Stimulated activated CD4-positive, alpha-beta T cell treated with anti-CD3 and anti-CD28 coated beads, Interleukin-12 subunit alpha, Interleukin-12 subunit beta, amount 100 ng/mL, for 4 hours (primary cell): ENCODE measurements at regions not wholly inside any gene's neighbourhood (a gene's known extent, or its start where the extent isn't known, plus 50 kb on each side); places are given as distances from the start of the nearest gene placed in this dataset.
"Not testable (repeated sequence)": the region's sequence is repeated elsewhere in the genome, so short reads cannot be mapped to it uniquely, and the experiment has no call there.

Experiments
- DNase-seq: peaks from one replicate; pipeline ENCODE4 v3.0.0-alpha.2; 2020

GRCh38 chr12:94916663-94917062 is 86.8 kb downstream of the NDUFA12 start:
- no peak for DNase-seq

DNA sequence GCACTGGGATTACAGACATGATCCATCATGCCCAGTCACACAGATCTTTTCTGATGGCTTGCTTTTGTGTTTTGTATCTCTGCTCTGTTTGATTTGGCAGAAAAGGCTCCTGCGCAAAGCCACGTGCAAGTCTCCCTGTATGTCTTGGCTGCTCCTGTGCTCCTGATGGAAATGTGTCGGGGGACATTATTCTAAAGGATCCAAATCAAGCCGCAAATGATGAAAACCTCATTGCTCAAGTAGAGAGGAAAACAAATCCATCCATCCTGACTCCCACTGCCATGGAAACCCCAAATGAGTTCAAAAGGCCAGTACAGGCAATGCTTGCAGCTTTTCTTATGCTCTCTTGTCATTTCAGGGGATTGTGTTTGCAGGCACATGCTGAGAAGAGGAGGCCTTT is 93.8 kb downstream of the NDUFA12 start:
- no peak for DNase-seq

DNA sequence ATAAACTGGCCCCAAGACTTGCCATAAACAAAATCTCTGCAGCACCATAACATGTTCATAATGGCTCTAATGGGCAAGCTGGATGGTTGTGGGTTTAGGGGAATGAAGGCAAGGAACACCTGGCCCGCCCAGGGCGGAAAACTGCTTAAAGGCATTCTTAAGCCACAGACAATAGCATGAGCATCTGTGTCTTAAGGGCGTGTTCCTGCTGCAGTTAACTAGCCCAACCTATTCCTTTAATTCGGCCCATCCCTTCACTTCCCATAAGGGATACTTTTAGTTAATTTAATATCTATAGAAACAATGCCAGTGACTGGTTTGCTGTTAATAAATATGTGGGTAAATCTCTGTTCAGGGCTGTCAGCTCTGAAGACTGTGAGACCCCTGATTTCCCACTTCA is 97.7 kb downstream of the NDUFA12 start:
- not testable (repeated sequence) for DNase-seq

DNA sequence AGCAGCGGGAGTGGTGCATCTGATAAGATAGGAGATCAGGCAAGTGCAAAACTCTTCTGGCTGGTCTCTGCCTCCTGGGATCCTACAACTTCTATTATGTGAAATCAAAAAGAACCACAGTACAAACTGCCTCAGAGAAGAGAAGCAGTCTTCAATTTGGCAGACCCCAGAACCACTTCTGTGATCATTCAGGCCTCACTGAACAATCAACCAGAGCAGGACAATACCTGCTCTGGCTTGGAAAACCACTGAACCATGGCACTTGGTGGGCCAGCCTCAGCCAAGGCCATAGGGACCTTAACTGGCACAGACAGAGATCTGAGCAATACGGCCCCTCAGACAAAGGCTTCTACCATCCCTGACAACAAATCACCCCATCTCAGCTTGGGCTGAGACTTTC is 103.0 kb downstream of the NDUFA12 start:
- no peak for DNase-seq

- no peak for DNase-seq
Observed at GRCh38 chr12:94898388-94898787, 105.1 kb downstream of the NDUFA12 start.

GRCh38 chr12:94892544-94893267 is 110.8 kb downstream of the NDUFA12 start:
- no peak for DNase-seq

DNA sequence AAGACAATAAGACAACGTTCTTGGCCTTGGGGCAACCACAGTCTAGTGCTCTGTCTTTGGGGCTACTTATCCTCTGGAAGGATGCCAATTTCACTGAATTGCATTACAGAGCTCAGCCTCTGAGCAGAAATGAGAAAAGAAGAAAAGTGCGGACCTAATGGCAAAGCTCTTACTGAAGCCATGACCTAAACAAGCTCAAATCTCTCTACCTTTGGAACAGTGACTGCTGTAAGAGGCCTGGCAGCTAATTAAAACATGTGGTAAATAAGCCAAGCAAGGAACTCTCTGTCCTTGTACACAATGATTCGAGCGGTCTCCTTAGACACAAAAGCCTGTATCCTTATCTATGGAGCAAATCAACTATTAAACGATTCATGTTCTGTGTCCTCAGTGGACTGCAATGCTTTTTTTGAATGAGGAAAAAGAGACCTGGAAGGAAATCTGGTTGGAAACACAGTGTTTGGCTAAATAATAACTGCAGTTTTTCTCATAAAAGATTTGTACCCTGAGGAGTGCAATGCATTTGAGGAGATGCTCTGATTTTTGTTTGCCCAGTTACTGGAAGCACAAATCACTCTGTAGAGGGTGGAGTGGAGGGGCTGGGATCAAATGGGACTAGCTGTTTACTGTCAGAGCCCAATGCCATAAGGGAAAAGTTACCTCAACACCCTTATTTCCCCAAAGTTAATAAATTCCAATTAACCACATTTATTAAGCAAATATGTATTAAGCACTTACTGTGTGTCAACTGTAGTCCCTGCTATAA is 113.9 kb downstream of the NDUFA12 start:
- DNase-seq = no peak

DNA sequence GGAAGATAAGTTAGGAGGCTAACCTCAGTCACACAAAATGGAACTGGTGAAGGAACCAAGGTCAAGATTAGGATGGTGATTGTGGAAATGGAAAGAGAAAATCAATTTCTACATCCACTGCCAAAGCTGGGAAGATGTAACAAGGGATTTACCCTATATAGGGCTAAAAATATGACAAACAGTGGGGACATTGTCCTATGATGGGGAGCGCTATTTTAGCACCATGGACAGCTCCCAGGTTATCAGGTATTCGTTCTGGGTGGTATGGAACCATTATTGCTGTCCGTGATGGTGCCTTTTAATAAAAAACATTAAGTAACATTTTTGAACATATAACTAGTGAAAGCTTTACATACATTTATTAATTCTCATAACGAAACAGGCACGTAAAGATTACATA is 124.0 kb downstream of the NDUFA12 start:
- no peak for DNase-seq

DNA sequence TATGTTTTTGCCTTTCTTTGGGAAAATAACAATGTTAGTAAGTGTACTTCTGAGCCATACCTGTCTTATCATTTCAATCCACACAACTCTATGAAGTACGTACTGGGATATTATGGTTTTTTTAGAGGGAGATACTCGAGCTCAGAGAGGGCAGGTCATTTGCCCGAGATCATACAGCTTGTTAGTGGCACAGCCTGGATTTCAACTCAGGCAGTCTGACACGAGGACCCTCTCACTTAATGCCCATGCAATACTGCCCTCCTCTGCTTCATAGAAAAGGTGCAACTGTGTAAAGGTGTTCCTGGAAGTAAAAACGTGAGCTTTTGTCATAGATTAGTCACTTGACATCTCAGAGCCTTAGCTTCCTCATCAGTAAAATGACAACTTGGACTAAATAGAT is 128.0 kb downstream of the NDUFA12 start:
- DNase-seq = no peak

DNA sequence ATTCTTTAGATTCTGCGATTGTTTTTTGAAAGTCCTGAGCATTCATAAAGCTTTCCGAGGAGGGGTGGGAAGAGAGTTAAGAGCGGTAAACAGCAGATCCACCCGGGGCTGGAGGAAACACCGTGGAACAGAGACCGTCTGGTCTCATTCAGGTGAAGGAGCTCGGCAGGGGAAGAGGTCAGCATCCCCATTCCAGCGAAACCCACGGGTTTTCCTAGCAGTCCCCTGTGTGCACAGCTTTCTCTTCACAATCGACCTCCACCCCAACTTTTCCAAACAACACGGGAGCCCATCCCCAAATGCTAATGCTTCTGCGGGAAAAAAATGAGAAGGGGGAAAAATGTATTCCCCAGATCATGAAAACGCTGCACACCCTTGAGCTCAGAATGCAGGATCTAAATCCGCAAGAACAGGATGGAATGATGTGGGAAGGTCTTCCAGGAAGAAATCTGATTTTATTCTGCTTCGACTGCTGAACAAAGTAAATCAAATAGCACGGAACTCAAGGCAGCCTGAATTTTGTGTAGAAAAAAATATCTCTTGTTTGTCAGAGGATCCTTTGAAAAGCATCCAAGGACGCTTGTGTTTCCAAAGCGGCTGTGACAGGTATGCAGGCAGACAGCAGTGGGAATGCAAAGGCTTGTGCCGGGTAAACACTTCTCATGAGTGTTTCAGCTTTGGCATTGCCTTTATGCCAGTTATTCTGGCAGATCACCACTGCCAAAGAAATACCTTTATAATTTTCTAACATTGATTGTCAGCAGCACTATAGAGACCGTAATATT is 128.8 kb downstream of the NDUFA12 start:
- no peak for DNase-seq

DNA sequence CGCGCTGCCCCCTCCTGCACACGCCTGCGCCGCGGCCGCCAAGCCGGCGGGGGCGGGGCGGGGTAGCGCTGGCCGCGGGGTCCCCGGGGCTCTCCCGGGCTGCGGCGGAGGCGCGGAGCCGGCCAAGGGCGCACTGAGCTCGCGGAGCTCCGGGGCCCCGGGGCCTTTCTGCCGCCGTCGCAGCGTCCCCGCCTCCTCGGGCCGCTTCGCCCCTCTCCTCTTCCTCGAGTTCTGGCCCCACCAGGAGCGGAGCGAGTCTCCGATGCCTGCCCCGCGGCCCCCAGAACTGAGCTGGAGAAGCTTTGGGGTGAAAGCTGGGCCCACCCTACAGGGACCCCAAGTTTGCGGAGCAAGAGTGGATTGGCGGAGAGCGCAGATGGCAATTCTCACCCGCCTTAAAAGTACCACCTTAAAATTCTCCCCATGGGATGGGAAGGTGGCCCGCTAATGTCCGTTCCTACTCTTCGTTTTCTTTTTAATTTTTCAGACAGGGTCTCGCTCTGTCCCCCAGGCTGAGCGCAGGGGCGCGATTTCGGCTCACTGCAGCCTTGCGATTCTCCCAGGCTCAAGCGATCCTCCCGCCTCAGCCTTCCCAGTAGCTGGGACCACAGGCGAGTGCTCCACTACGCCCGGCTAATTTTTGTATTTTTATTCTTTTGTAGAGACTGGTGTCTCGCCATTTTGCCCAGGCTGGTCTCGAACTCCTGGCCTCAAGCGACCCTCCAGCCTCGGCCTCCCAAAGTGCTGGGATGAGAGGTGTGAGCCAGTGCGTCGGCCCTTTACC is 129.6 kb downstream of the NDUFA12 start:
- DNase-seq = no peak

DNA sequence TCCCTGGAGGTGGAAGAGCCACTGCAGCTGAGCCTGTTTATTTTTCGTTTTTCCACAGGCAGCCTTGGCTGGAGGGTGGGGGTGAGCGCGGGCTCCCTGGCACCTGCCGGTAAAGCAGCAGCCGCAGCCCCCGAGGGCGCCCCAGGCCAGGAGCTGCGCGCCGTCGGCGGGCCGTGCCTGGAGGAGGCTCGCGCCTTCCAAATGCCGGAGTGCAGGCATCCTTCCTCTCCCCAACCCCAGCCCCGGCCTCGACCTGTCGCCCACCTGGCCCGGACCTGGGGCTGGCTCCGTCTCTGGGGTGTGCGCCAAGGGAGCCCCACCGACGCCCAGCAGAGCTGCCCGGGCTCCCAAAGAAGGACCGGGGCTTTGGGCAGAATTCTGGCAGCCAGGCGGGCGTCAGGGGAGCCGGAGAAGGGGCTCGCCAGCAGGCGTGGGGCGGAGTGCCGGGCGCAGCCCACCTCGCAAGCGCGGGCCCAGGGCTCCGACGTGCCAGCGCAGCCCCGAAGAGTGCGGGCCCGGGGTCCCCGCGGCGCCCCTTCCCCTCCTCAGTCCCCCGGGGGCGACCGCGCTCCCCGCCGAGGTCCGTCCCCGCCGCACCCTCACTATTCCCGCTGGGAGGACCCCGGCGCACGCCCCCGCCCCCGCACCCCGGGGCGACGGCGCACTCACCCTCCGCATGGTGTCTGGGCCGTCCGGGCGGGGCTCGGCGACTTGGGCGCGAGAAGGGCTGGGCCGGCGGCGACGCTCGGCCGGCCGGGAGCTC is 130.3 kb downstream of the NDUFA12 start:
- no peak for DNase-seq

GRCh38 chr12:94872671-94872970 is 130.9 kb downstream of the NDUFA12 start:
- no peak for DNase-seq

DNA sequence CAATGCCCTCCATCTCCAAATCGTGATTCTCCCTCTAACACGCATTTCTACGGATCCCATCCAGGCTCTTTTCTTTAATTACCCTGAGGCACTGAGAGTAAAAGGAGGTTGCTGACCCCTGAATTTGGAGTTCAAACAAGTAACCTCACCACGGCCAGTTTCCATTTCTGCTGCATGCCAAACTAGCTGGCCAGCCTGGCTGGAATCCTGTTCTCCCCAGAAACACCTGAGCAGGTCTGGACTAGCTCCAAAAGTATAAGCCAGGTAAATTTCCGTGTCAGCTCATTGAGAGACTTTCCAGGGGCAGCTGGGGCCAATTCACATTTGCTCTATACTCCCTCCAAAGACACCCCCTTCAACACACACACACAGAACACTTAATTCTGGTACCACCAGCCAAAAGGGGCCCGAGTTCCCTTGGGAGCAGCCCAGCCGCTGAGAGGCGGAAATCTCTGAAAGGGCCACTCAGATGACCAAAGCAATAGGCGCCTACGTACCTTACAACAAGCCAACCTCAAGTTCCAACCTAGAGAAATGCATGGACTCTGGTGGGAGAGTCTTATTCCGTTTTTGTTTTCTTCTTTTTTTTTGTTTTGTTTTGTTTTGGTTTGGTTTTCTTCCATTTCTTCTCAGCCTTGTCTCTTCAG is 131.4 kb downstream of the NDUFA12 start:
- DNase-seq = no peak

DNA sequence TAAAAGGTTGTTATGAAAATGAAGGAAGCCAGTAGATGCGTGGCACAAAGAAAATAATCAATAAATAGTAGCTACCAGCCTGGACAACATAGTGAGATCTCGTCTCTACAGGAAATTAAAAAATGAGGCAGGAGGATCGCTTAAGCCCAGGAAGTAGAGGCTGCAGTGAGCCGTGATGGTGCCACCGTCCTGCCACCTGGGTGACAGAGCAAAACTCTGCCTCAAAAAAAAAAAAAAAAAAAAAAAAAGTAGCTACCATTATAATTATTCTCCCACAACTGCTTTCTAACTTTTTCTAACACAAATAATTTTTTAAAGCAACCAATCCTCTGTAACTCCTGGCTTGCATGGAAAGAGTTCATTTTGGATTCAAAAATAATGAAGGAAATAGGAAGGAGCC is 133.0 kb downstream of the NDUFA12 start:
- no peak for DNase-seq

DNA sequence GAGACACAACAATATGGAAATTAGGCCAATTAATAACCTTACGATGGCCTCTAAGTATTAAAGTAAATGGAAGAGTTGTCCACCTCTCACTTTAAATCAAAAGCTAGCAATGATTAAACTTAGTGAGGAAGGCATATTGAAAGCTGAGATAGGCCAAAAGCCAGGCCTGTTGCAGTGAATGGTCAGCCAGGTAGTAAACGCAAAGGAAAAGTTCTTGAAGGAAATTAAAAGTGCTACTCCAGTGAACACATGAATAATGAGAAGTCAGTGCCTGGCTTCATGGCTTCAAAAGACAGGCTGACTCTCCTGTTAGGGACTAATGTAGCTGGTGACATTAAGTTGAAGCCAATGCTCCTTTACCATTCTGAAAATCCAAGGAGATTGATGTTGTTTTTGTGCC is 135.3 kb downstream of the NDUFA12 start:
- no peak for DNase-seq

- no peak for DNase-seq
Observed at GRCh38 chr12:94867066-94867855, 136.2 kb downstream of the NDUFA12 start.

- DNase-seq = no peak
Observed at GRCh38 chr12:94864987-94865386, 138.5 kb downstream of the NDUFA12 start.

DNA sequence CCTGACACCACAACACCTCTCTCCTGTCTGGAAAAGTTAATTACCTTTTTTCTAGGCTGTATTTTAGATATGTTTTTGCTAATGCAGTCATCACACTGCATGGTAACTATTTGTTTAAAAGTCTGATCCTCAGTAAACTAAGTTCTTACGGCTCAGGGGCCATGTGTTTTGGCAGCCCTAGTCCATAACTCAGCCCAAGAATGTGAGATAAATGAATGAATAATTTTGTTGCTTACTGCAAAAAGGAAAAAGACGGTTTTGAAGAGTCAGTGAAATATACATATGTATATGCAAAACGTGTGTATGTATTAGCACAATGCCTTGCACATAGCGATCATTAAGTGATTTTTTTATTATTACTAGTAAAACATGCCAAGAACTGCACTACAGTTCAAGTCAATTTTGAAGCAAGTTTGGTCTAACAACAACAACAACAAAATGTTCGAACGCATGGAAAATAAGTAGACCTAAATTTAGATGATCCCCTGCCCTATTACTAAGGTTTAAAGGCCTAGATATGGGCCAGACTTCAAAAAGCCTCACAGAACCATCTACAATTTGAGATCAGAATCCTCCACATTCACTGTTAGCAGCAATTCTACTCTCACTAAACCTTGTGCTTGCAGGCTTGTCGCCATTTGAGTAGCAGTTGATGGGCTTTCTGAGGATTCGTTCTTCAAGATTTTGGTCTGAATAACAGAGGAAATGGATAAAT is 140.0 kb downstream of the NDUFA12 start:
- no peak for DNase-seq

DNA sequence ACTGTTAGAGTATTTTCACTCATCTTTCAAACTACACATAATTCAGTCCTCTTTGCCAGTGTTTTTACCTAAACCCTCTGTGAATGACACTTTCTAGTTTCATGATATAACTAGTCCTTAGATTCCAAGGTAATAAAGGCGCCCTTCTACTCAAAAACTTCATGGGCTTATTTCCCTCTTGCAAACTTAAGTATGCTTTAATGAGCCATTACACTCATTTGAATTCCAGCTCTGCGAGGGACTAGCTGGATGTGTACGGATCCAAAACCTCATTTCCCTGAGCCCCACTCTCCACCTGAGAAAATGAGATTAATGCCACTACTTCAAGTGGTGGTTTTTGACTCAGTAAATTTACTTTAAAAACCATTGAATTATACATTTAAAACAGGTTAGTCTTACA is 141.1 kb downstream of the NDUFA12 start:
- DNase-seq = no peak
